ENCODE measurements at regions not wholly inside any gene's neighbourhood (a gene's known extent, or its start where the extent isn't known, plus 50 kb on each side); places are given as distances from the start of the nearest gene placed in this dataset.

GRCh38 chr15:70479785-70480184 lies 283.6 kb downstream of the UACA start:
- Histone ChIP-seq H3K9me3 (no peaks in the 10 kb centered on the region), H3K27me3 (replicated peaks; ENCODE audit: insufficient read depth) (no peaks in the 10 kb centered on the region), H3K4me3 (no peak overlapping the region), H3K27ac (no peak overlapping the region), H3K36me3 (no peaks in the 10 kb centered on the region), H3K4me1 (ENCODE audit: control insufficient read depth in 1 of 2, low read depth in 2 of 2) (peaks cover 6 to 11% of the 10 kb centered on the region in 2 donors)
- no peak for TF ChIP-seq CTCF (IDR thresholded peaks at IDR 0.05)
- DNase-seq (ENCODE audit: low spot score) (no peak), ATAC-seq (ENCODE audit: insufficient number of reproducible peaks, low FRiP score, low read depth) (no peak)

DNA sequence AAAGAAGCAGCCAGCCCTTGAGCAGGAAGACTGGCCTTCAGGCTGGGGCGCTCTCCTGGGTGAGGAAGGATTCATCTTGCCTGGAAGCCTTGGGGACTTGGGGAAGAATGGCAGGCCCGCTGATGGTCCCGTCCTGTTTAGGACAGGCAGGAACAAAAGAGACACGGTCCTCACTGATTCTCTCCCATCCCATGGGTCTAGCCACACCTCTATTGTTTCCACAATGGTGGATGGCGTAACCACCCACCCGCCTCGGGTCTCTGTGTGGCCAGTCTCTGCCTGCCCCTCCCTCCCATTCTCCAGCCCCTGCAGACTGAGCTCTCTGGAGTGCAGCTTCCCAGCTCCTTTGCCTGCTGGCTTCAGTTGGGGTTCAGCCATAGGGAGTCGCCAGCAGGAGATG lies 284.3 kb downstream of the UACA start:
- no peak overlapping the region for H3K27ac ChIP-seq
- peaks cover 10 to 17% of the 10 kb centered on the region in 2 donors for H3K4me1 ChIP-seq (ENCODE audit: control insufficient read depth in 1 of 2, low read depth in 2 of 2)
- no peaks in the 10 kb centered on the region for H3K27me3 ChIP-seq (replicated peaks; ENCODE audit: insufficient read depth)
- DNase-seq (ENCODE audit: low spot score), result no peak
- no peaks in the 10 kb centered on the region for H3K36me3 ChIP-seq
- ATAC-seq (ENCODE audit: insufficient number of reproducible peaks, low FRiP score, low read depth), result no peak
- no peak for TF ChIP-seq CTCF (IDR thresholded peaks at IDR 0.05)
- no peaks in the 10 kb centered on the region for H3K9me3 ChIP-seq
- H3K4me3 ChIP-seq, result no peak overlapping the region

GRCh38 chr15:70478251-70478990 lies 284.9 kb downstream of the UACA start:
- ATAC-seq (ENCODE audit: insufficient number of reproducible peaks, low FRiP score, low read depth), result no peak
- Histone ChIP-seq H3K9me3 (no peaks in the 10 kb centered on the region), H3K27me3 (replicated peaks; ENCODE audit: insufficient read depth) (no peaks in the 10 kb centered on the region), H3K4me1 (ENCODE audit: control insufficient read depth in 1 of 2, low read depth in 2 of 2) (peaks cover 15 to 24% of the 10 kb centered on the region in 2 donors), H3K4me3 (no peak overlapping the region), H3K36me3 (no peaks in the 10 kb centered on the region), H3K27ac (no peak overlapping the region)
- DNase-seq (ENCODE audit: low spot score), result no peak
- TF ChIP-seq CTCF (IDR thresholded peaks at IDR 0.05), result no peak

GRCh38 chr15:70477750-70478250 lies 285.6 kb downstream of the UACA start:
- DNase-seq (ENCODE audit: low spot score), result no peak
- no peak overlapping the region for H3K4me3 ChIP-seq
- TF ChIP-seq CTCF (IDR thresholded peaks at IDR 0.05), result no peak
- H3K27me3 ChIP-seq (replicated peaks; ENCODE audit: insufficient read depth), result no peaks in the 10 kb centered on the region
- no peaks in the 10 kb centered on the region for H3K36me3 ChIP-seq
- no peak overlapping the region for H3K27ac ChIP-seq
- peaks cover 18 to 27% of the 10 kb centered on the region in 2 donors for H3K4me1 ChIP-seq (ENCODE audit: control insufficient read depth in 1 of 2, low read depth in 2 of 2)
- ATAC-seq (ENCODE audit: insufficient number of reproducible peaks, low FRiP score, low read depth), result no peak
- no peaks in the 10 kb centered on the region for H3K9me3 ChIP-seq

DNA sequence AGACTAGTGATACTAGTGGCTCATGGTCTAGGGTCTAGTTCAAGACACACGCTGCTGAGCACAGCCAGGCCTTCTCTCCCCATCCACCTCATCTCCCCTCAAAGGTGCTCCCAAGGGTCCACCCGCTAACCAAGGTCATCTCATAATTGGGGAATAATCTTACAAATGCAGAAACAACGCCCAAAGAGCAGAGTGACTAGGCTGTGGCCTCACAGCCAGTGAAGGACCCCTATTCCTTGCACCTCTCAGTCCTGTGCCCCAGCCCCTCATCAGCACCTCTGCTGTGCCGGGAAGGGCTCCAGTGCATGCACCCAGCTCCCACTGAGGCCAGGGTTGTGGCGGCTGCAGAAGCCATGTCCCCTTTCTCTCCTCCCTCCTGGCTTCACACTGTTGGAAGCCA lies 286.9 kb downstream of the UACA start:
- peaks cover 18 to 27% of the 10 kb centered on the region in 2 donors for H3K4me1 ChIP-seq (ENCODE audit: control insufficient read depth in 1 of 2, low read depth in 2 of 2)
- no peak overlapping the region for H3K27ac ChIP-seq
- no peaks in the 10 kb centered on the region for H3K36me3 ChIP-seq
- H3K9me3 ChIP-seq, result no peaks in the 10 kb centered on the region
- H3K4me3 ChIP-seq, result no peak overlapping the region
- DNase-seq (ENCODE audit: low spot score) (no peak), ATAC-seq (ENCODE audit: insufficient number of reproducible peaks, low FRiP score, low read depth) (no peak)
- no peak for TF ChIP-seq CTCF (IDR thresholded peaks at IDR 0.05)
- no peaks in the 10 kb centered on the region for H3K27me3 ChIP-seq (replicated peaks; ENCODE audit: insufficient read depth)
